ENCODE measurements at regions not wholly inside any gene's neighbourhood (a gene's known extent, or its start where the extent isn't known, plus 50 kb on each side); places are given as distances from the start of the nearest gene placed in this dataset.

DNA sequence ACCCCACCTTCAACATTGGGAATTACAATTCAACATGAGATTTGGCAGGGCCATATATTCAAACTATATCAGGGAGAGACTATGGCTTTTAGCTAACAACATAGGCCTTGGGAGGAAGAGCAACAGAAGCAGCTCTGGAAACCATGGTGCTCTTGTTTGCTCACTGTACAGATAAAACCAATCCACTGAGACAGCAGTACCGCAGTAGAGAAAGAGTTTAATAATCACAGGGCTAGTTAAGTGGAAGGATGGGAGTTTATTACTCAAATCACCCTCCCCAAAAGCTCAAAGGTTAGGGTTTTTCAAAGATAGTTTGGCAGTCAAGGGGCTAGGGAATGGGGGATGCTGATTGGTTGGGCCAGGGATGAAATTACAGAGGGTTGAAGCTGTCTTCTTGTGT is 52.7 kb upstream of the CRHR1 start:
- DNase-seq: no peak
- no peaks in the 10 kb centered on the region for H3K36me3 ChIP-seq (ENCODE audit: low read depth, low read length)
- H2AFZ ChIP-seq (ENCODE audit: low read length): no peak overlapping the region
- H3K4me3 ChIP-seq (ENCODE audit: low read length): no peak overlapping the region
- no peaks in the 10 kb centered on the region for H3F3A ChIP-seq (ENCODE audit: low read length, unreplicated experiment)
- H3K9me3 ChIP-seq (ENCODE audit: low read length): 0 out of 2 replicates have a peak, but pooled peaks cover 3% of the 10 kb centered on the region
- ATAC-seq: no peak
- no peaks in the 10 kb centered on the region for H3K9me2 ChIP-seq (replicated peaks; ENCODE audit: low read length)
- POLR2A ChIA-PET (ENCODE audit: unreplicated experiment): interaction anchor here (0.6 kb wide), 1 partner anchor 725 kb away, joined by 5 read pairs; no protein-coding TSS in a partner anchor
- H3K4me1 ChIP-seq (ENCODE audit: insufficient read depth, low read length): no peaks in the 10 kb centered on the region
- no peak overlapping the region for H3K9ac ChIP-seq (ENCODE audit: low read length)
- H3K27ac ChIP-seq (ENCODE audit: low read length): no peak overlapping the region
- CTCF ChIA-PET: no interaction called here
- no TSS peak for BruUV-seq (replicated peaks)
- intact Hi-C loops (cut with micrococcal nuclease): no loop called here
- TF ChIP-seq CTCF (conservative IDR thresholded peaks at IDR 0.05; ENCODE audit: low read depth, low read length): no peak
- no peak for TF ChIP-seq EZH2 (IDR thresholded peaks at IDR 0.05; ENCODE audit: low read length, unreplicated experiment)
- TF ChIP-seq EZH2phosphoT487 (IDR thresholded peaks at IDR 0.05; ENCODE audit: borderline replicate concordance, low read length): no peak
- H4K20me1 ChIP-seq (ENCODE audit: low read length): no peaks in the 10 kb centered on the region
- H3K27me3 ChIP-seq (ENCODE audit: low read length): peaks cover 33% of the 10 kb centered on the region
- H3K4me2 ChIP-seq (ENCODE audit: low read length): no peak overlapping the region
- H3K79me2 ChIP-seq (ENCODE audit: low read length): no peaks in the 10 kb centered on the region

DNA sequence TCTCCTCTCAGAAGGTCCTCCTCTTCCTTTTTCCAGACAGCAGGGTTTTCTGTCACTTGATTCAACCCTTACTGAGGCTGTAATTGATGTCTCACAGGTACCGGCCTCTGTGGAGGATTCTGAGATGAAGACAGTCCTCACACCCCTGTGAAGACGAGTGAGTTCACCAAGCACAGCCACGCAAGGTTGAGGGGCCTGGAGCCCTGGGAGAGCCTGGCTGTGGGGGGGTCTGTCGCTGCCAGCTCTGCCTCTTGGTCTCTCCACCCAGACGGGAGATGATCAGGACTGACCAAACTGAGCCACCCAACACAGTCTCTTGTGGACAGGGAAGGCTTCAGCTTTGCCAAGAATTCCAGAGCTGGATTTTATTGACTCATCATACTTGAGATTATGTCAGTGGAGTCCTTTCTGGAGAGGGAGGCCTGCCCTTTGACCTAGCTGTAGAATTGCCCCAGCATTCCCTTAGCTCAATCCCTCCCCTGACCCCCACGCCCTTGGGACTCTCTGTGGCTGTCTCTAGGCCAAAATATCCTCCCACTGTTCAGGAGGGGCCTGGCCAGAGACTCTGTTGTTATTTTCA is 51.1 kb upstream of the CRHR1 start:
- H2AFZ ChIP-seq (ENCODE audit: low read length): no peak overlapping the region
- DNase-seq: no peak
- H3K4me1 ChIP-seq (ENCODE audit: insufficient read depth, low read length): no peaks in the 10 kb centered on the region
- H3K9me2 ChIP-seq (replicated peaks; ENCODE audit: low read length): no peaks in the 10 kb centered on the region
- no TSS peak for BruUV-seq (replicated peaks)
- no peak overlapping the region for H3K4me3 ChIP-seq (ENCODE audit: low read length)
- TF ChIP-seq EZH2phosphoT487 (IDR thresholded peaks at IDR 0.05; ENCODE audit: borderline replicate concordance, low read length) (no peak), EZH2 (IDR thresholded peaks at IDR 0.05; ENCODE audit: low read length, unreplicated experiment) (no peak), CTCF (conservative IDR thresholded peaks at IDR 0.05; ENCODE audit: low read depth, low read length) (no peak)
- intact Hi-C loops (cut with micrococcal nuclease): no loop called here
- H3K27ac ChIP-seq (ENCODE audit: low read length): no peak overlapping the region
- H3K9ac ChIP-seq (ENCODE audit: low read length): no peak overlapping the region
- CTCF ChIA-PET: no interaction called here
- no peak for ATAC-seq
- no peaks in the 10 kb centered on the region for H3F3A ChIP-seq (ENCODE audit: low read length, unreplicated experiment)
- H4K20me1 ChIP-seq (ENCODE audit: low read length): no peaks in the 10 kb centered on the region
- H3K4me2 ChIP-seq (ENCODE audit: low read length): no peak overlapping the region
- H3K27me3 ChIP-seq (ENCODE audit: low read length): peaks cover 32% of the 10 kb centered on the region
- no peaks in the 10 kb centered on the region for H3K36me3 ChIP-seq (ENCODE audit: low read depth, low read length)
- POLR2A ChIA-PET (ENCODE audit: unreplicated experiment): no interaction called here
- H3K9me3 ChIP-seq (ENCODE audit: low read length): 0 out of 2 replicates have a peak, but pooled peaks cover 3% of the 10 kb centered on the region
- no peaks in the 10 kb centered on the region for H3K79me2 ChIP-seq (ENCODE audit: low read length)

GRCh38 chr17:45733781-45734180 is 50.3 kb upstream of the CRHR1 start:
- Histone ChIP-seq H3K36me3 (ENCODE audit: low read depth, low read length) (no peaks in the 10 kb centered on the region), H3K9me3 (ENCODE audit: low read length) (0 out of 2 replicates have a peak, but pooled peaks cover 3% of the 10 kb centered on the region), H3F3A (ENCODE audit: low read length, unreplicated experiment) (no peaks in the 10 kb centered on the region), H3K27me3 (ENCODE audit: low read length) (peaks cover 35% of the 10 kb centered on the region), H3K4me1 (ENCODE audit: insufficient read depth, low read length) (no peaks in the 10 kb centered on the region), H4K20me1 (ENCODE audit: low read length) (no peaks in the 10 kb centered on the region), H3K9me2 (replicated peaks; ENCODE audit: low read length) (no peaks in the 10 kb centered on the region), H3K9ac (ENCODE audit: low read length) (no peak overlapping the region), H3K79me2 (ENCODE audit: low read length) (no peaks in the 10 kb centered on the region), H2AFZ (ENCODE audit: low read length) (no peak overlapping the region), H3K4me3 (ENCODE audit: low read length) (no peak overlapping the region), H3K27ac (ENCODE audit: low read length) (no peak overlapping the region), H3K4me2 (ENCODE audit: low read length) (no peak overlapping the region)
- no TSS peak for BruUV-seq (replicated peaks)
- ATAC-seq (no peak), DNase-seq (no peak)
- intact Hi-C loops (cut with micrococcal nuclease): no loop called here
- ChIA-PET POLR2A (ENCODE audit: unreplicated experiment) (no interaction called here), CTCF (no interaction called here)
- TF ChIP-seq EZH2phosphoT487 (IDR thresholded peaks at IDR 0.05; ENCODE audit: borderline replicate concordance, low read length) (no peak), CTCF (conservative IDR thresholded peaks at IDR 0.05; ENCODE audit: low read depth, low read length) (no peak), EZH2 (IDR thresholded peaks at IDR 0.05; ENCODE audit: low read length, unreplicated experiment) (no peak)
